ENCODE measurements at regions not wholly inside any gene's neighbourhood (a gene's known extent, or its start where the extent isn't known, plus 50 kb on each side); places are given as distances from the start of the nearest gene placed in this dataset.
A peak's percentile ranks its signal among the peaks of the same experiment; 100 is the strongest.

DNA sequence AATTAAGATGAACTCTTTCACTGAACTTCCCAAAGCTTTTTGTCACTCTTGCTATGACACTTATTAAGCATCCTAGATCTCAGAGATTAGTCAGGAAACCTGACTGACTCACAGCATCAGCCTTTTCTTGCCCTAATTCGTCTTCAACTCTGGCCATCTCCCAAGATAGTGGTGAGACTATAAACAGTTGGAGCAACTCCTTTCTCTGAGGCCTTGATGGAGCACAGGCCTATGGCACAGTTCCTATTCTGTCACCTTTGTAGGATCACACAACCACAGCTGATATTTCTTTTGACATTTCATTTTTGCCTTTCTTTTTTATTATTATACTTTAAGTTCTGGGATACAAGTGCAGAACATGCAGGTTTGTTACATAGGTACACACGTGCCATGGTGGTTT lies 217.6 kb downstream of the PRR32 start:
- no peak overlapping the region for H3K27ac ChIP-seq (ENCODE audit: extremely low read depth, low read depth, low read length)
- ChIA-PET CTCF (no interaction called here), POLR2A (no interaction called here)
- TF ChIP-seq MYNN (tag by site-specific recombination; IDR thresholded peaks at IDR 0.05; ENCODE audit: borderline replicate concordance) (no peak), ZNF544 (tag by site-specific recombination; IDR thresholded peaks at IDR 0.05) (no peak), ZNF133 (tag by site-specific recombination; IDR thresholded peaks at IDR 0.05) (no peak), KLF7 (tag by site-specific recombination; IDR thresholded peaks at IDR 0.05; ENCODE audit: borderline replicate concordance) (no peak), ZNF48 (tag by site-specific recombination; IDR thresholded peaks at IDR 0.05) (no peak), ZNF155 (tag by site-specific recombination; IDR thresholded peaks at IDR 0.05) (no peak), ZNF639 (tag by site-specific recombination; IDR thresholded peaks at IDR 0.05) (no peak)
- TF ChIP-seq, protein P1, sequence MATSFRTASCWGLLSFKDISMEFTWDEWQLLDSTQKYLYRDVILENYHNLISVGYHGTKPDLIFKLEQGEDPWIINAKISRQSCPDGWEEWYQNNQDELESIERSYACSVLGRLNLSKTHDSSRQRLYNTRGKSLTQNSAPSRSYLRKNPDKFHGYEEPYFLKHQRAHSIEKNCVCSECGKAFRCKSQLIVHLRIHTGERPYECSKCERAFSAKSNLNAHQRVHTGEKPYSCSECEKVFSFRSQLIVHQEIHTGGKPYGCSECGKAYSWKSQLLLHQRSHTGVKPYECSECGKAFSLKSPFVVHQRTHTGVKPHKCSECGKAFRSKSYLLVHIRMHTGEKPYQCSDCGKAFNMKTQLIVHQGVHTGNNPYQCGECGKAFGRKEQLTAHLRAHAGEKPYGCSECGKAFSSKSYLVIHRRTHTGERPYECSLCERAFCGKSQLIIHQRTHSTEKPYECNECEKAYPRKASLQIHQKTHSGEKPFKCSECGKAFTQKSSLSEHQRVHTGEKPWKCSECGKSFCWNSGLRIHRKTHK (tag by site-specific recombination; IDR thresholded peaks at IDR 0.05): no peak
- no peaks in the 10 kb centered on the region for H3K36me3 ChIP-seq (ENCODE audit: control insufficient read depth in 2 of 2, insufficient read depth in 1 of 2, low read length in 2 of 2)
- no peaks in the 10 kb centered on the region for H3K4me1 ChIP-seq (ENCODE audit: control insufficient read depth, insufficient read depth, low read length)
- no peaks in the 10 kb centered on the region for H3K9me3 ChIP-seq (ENCODE audit: control insufficient read depth, insufficient read depth, low read depth, low read length)
- no peak overlapping the region for H3K4me3 ChIP-seq (ENCODE audit: low read depth, low read length)

DNA sequence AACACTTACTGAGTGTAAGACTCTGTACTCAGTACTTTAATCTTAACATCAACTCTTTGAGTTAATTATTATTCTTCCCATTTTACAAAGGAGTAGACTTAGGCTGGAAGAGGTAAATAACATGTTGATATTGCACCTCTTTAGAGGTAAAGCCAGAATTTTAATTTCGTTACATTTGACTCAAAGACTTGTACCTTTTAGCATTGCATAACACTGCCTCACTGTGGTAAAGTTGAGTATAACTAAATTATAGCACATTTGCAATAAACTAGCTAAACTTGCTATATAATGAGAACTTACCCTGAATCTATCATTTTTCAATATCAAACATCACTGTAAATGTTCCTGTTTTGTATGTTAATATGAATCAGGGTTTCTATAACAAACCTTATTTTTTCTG lies 218.5 kb downstream of the PRR32 start:
- H3K4me3 ChIP-seq (ENCODE audit: low read depth, low read length): no peak overlapping the region
- POLR2A ChIA-PET: no interaction called here
- H3K36me3 ChIP-seq (ENCODE audit: control insufficient read depth in 2 of 2, insufficient read depth in 1 of 2, low read length in 2 of 2): no peaks in the 10 kb centered on the region
- H3K27ac ChIP-seq (ENCODE audit: extremely low read depth, low read depth, low read length): no peak overlapping the region
- CTCF ChIA-PET: interaction anchor here (0.6 to 1.7 kb wide), 7 partner anchors 10 to 269 kb away, joined by 3 to 6 read pairs (median 3); no protein-coding TSS in a partner anchor
- no peaks in the 10 kb centered on the region for H3K9me3 ChIP-seq (ENCODE audit: control insufficient read depth, insufficient read depth, low read depth, low read length)
- TF ChIP-seq, protein P2, sequence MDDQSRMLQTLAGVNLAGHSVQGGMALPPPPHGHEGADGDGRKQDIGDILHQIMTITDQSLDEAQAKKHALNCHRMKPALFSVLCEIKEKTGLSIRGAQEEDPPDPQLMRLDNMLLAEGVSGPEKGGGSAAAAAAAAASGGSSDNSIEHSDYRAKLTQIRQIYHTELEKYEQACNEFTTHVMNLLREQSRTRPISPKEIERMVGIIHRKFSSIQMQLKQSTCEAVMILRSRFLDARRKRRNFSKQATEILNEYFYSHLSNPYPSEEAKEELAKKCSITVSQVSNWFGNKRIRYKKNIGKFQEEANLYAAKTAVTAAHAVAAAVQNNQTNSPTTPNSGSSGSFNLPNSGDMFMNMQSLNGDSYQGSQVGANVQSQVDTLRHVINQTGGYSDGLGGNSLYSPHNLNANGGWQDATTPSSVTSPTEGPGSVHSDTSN (CRISPR knock-in tag; IDR thresholded peaks at IDR 0.05): no peak
- peak; percentile 38 for TF ChIP-seq ZNF654 (tag by site-specific recombination; IDR thresholded peaks at IDR 0.05; ENCODE audit: low read depth)
- H3K4me1 ChIP-seq (ENCODE audit: control insufficient read depth, insufficient read depth, low read length): no peaks in the 10 kb centered on the region

- ChIA-PET POLR2A (no interaction called here), CTCF (no interaction called here)
- TF ChIP-seq KLF17 (tag by site-specific recombination; IDR thresholded peaks at IDR 0.05): no peak
- no peak for TF ChIP-seq ZNF324 (tag by site-specific recombination; IDR thresholded peaks at IDR 0.05)
Measured at GRCh38 chrX:127057891-127058619, 238.5 kb downstream of the PRR32 start.

DNA sequence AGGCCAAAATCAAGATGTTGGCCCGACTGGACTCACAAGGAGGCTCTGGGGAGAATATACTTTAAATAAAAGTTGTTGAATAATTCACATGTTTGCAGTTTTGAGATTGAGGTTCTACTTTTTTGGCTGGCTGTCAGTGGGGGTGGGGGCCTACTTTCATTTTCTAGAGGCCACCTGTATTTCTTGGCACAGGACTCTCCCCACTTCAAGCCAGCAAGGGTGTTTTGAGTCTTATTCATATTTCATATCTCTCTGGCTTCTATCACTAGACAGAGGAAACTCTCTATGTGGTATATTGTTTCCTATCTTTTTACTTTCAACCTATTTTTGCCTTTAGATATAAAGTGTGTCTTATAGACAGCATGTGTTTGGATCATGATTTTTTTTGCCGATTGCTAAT lies 266.4 kb downstream of the PRR32 start:
- Histone ChIP-seq H3K4me3 (ENCODE audit: low read depth, low read length) (no peak overlapping the region), H3K9me3 (ENCODE audit: control insufficient read depth, insufficient read depth, low read depth, low read length) (no peaks in the 10 kb centered on the region; the same call in 1 of the 2 replicates)
- POLR2A ChIA-PET: no interaction called here
- no peak for TF ChIP-seq KLF1 (tag by site-specific recombination; IDR thresholded peaks at IDR 0.05)
- no peak for TF ChIP-seq ZNF707 (tag by site-specific recombination; IDR thresholded peaks at IDR 0.05)
- TF ChIP-seq ZNF274 (IDR thresholded peaks at IDR 0.05; ENCODE audit: low read length): no peak
- TF ChIP-seq ZNF274 (tag by site-specific recombination; IDR thresholded peaks at IDR 0.05; ENCODE audit: borderline replicate concordance): no peak
- TF ChIP-seq ZNF302 (tag by site-specific recombination; IDR thresholded peaks at IDR 0.05; ENCODE audit: low read depth): no peak
- TF ChIP-seq ZNF48 (tag by site-specific recombination; IDR thresholded peaks at IDR 0.05): no peak
- no peak for TF ChIP-seq ZNF211 (tag by site-specific recombination; IDR thresholded peaks at IDR 0.05; ENCODE audit: low read depth)
- TF ChIP-seq ZNF23 (tag by site-specific recombination; IDR thresholded peaks at IDR 0.05; ENCODE audit: borderline replicate concordance): no peak
- no peak for TF ChIP-seq ZNF37A (tag by site-specific recombination; IDR thresholded peaks at IDR 0.05)
- no peak for TF ChIP-seq ZNF433 (tag by site-specific recombination; IDR thresholded peaks at IDR 0.05; ENCODE audit: low read depth)
- no peak for TF ChIP-seq ZNF112 (tag by site-specific recombination; IDR thresholded peaks at IDR 0.05)

More at GRCh38 chrX:127057891-127058619, 238.5 kb downstream of the PRR32 start:
- Histone ChIP-seq H3K9me3 (ENCODE audit: control insufficient read depth, insufficient read depth, low read depth, low read length) (no peaks in the 10 kb centered on the region; the same call in 1 of the 2 replicates), H3K36me3 (ENCODE audit: control insufficient read depth in 2 of 2, insufficient read depth in 1 of 2, low read length in 2 of 2) (no peaks in the 10 kb centered on the region), H3K4me3 (ENCODE audit: low read depth, low read length) (no peak overlapping the region), H3K4me1 (ENCODE audit: control insufficient read depth, insufficient read depth, low read length) (no peaks in the 10 kb centered on the region), H3K27ac (ENCODE audit: extremely low read depth, low read depth, low read length) (no peak overlapping the region)

More for the DNA sequence above, 266.4 kb downstream of the PRR32 start:
- Histone ChIP-seq H3K36me3 (ENCODE audit: control insufficient read depth in 2 of 2, insufficient read depth in 1 of 2, low read length in 2 of 2) (no peaks in the 10 kb centered on the region), H3K27ac (ENCODE audit: extremely low read depth, low read depth, low read length) (no peak overlapping the region), H3K4me1 (ENCODE audit: control insufficient read depth, insufficient read depth, low read length) (no peaks in the 10 kb centered on the region)
- CTCF ChIA-PET: no interaction called here

All from HEK293 (cell line).